Neural crest cell (in vitro differentiated cells): ENCODE measurements at regions not wholly inside any gene's neighbourhood (a gene's known extent, or its start where the extent isn't known, plus 50 kb on each side); places are given as distances from the start of the nearest gene placed in this dataset.
A peak's percentile ranks its signal among the peaks of the same experiment; 100 is the strongest.

ENCODE experiments used
- DNase-seq: peaks from one replicate; pipeline ENCODE4 v3.0.0; 2021; ENCODE audit warnings: low read depth, mixed read lengths, low spot score
- H3K27ac Mint-ChIP-seq: one replicate; pipeline ENCODE4 v1.8.0; 2021; ENCODE audit warnings: mild to moderate bottlenecking, mixed read lengths; ENCODE audit not compliant: unreplicated experiment
- H3K27me3 Mint-ChIP-seq: 2 replicates; pipeline ENCODE4 v1.8.0; 2021; ENCODE audit warnings: low read depth, mild to moderate bottlenecking, mixed read lengths
- H3K36me3 Mint-ChIP-seq: 2 replicates; pipeline ENCODE4 v1.8.0; 2021; ENCODE audit warnings: low read depth, mild to moderate bottlenecking, mixed read lengths
- H3K4me1 Mint-ChIP-seq: 2 replicates; pipeline ENCODE4 v1.8.0; 2021; ENCODE audit warnings: mixed read lengths
- H3K4me3 Mint-ChIP-seq: one replicate; pipeline ENCODE4 v1.8.0; 2021; ENCODE audit warnings: mild to moderate bottlenecking, mixed read lengths
- H3K9me3 Mint-ChIP-seq: 2 replicates; pipeline ENCODE4 v1.8.0; 2021; ENCODE audit warnings: mixed read lengths
- TF ChIP-seq, protein P1 (sequence below): fragments of 200-600 bp; sonication (generic); conservative IDR thresholded peaks from 2 replicates; pipeline ENCODE4 v1.5.0; 2021; ENCODE audit warnings: antibody characterized with exemption, mild to moderate bottlenecking

DNA sequence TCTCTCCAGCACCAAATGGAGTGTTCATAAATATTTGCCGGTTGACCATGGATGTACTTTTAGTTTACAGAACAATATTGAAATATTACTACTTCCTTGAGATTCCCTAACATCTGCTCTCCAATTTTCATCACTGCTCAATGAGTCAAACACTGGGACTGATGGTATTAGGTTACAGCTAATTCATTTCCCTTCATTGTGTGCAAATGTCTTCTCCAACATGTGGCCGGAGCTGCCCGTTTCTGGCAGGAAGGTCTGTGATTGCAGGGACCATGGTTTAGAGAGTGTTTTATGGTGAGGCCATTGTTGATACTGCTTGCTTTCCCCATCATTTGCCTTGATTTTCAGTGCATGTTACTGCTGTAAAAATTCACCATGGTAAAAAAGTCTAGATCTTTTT is 209.3 kb downstream of the HS3ST3B1 start:
- H3K9me3 Mint-ChIP-seq: peaks cover 4% of the 10 kb centered on the region
- no peaks in the 10 kb centered on the region for H3K27me3 Mint-ChIP-seq
- TF ChIP-seq, protein P1, sequence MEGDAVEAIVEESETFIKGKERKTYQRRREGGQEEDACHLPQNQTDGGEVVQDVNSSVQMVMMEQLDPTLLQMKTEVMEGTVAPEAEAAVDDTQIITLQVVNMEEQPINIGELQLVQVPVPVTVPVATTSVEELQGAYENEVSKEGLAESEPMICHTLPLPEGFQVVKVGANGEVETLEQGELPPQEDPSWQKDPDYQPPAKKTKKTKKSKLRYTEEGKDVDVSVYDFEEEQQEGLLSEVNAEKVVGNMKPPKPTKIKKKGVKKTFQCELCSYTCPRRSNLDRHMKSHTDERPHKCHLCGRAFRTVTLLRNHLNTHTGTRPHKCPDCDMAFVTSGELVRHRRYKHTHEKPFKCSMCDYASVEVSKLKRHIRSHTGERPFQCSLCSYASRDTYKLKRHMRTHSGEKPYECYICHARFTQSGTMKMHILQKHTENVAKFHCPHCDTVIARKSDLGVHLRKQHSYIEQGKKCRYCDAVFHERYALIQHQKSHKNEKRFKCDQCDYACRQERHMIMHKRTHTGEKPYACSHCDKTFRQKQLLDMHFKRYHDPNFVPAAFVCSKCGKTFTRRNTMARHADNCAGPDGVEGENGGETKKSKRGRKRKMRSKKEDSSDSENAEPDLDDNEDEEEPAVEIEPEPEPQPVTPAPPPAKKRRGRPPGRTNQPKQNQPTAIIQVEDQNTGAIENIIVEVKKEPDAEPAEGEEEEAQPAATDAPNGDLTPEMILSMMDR: no peak
- no peaks in the 10 kb centered on the region for H3K36me3 Mint-ChIP-seq
- no peak overlapping the region for H3K27ac Mint-ChIP-seq
- H3K4me1 Mint-ChIP-seq: peaks cover 19% of the 10 kb centered on the region
- no peak overlapping the region for H3K4me3 Mint-ChIP-seq
- no peak for DNase-seq

DNA sequence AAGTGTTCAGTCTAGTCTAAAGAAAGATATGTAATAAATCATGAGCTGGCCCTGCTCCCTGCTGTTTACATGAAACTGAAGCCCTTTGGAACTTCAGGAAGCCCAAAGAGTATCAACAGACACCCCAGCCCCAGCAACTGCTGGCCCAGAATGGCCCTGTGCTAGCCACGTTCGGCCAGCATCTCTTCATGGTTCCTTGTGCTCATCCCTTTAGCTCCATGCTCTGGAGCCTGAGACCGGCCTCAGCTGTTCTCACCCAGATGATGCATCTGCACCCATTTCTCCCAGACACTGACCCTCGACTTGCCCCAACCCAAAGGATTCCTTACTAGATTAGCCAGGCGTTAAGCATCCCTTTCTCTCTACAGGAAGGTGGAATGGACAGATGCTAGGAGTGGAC is 207.3 kb downstream of the HS3ST3B1 start:
- H3K27me3 Mint-ChIP-seq: no peaks in the 10 kb centered on the region
- H3K9me3 Mint-ChIP-seq: peaks cover 10% of the 10 kb centered on the region

DNA sequence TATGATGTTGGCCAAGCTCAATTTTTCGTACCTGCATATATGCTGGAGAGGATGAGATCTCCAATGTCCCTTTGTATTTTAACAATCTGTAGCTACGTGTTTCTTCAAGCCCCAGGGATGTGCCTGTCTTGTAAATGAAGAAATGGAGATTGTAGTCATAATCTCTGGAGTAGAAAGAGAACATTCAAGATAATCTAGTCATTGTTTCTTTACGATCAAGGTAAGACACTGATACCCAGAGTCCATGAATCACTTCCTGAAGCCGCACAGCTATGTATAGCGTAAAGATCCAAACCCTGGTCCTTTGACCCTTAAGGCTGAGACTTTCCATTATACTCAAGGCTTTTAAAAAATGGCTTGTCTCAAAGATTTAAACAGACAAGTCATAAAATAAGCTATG is 205.5 kb downstream of the HS3ST3B1 start:
- H3K4me1 Mint-ChIP-seq: peaks cover 20% of the 10 kb centered on the region
- no peaks in the 10 kb centered on the region for H3K36me3 Mint-ChIP-seq
- no peak for DNase-seq
- no peaks in the 10 kb centered on the region for H3K27me3 Mint-ChIP-seq
- TF ChIP-seq, protein P1: no peak
- peaks cover 10% of the 10 kb centered on the region for H3K9me3 Mint-ChIP-seq
- no peak overlapping the region for H3K4me3 Mint-ChIP-seq
- no peak overlapping the region for H3K27ac Mint-ChIP-seq

More for the DNA sequence above, 207.3 kb downstream of the HS3ST3B1 start:
- no peak overlapping the region for H3K27ac Mint-ChIP-seq
- H3K4me3 Mint-ChIP-seq: no peak overlapping the region
- TF ChIP-seq, protein P1: no peak
- DNase-seq: no peak
- peaks cover 18% of the 10 kb centered on the region for H3K4me1 Mint-ChIP-seq
- H3K36me3 Mint-ChIP-seq: no peaks in the 10 kb centered on the region

DNA sequence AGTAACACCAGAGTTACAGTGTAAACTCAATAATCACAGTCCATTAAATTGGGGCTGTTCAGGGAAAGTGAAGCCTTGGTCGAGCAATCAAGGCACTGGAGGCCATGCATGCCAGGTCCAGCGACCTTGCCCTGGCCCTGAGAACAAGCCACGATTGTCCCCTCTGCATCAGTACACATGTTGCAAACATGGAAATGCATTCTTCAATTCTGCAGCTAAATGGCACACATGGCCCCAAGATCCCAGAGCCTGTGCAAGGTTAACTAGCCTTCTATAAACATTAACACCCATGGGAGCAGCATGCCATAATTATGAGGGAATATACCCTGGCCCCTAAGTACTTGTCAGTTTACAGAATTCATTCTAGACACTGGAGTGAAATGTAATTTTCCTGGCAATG is 204.7 kb downstream of the HS3ST3B1 start:
- H3K27me3 Mint-ChIP-seq: no peaks in the 10 kb centered on the region
- H3K9me3 Mint-ChIP-seq: peaks cover 10% of the 10 kb centered on the region
- TF ChIP-seq, protein P1: no peak
- DNase-seq: no peak
- H3K27ac Mint-ChIP-seq: peak overlapping the region; percentile 44
- H3K36me3 Mint-ChIP-seq: no peaks in the 10 kb centered on the region
- H3K4me3 Mint-ChIP-seq: no peak overlapping the region
- peaks cover 20% of the 10 kb centered on the region for H3K4me1 Mint-ChIP-seq

- Mint-ChIP-seq H3K27ac (no peak overlapping the region), H3K9me3 (peaks cover 9% of the 10 kb centered on the region), H3K4me3 (no peak overlapping the region), H3K4me1 (peaks cover 12% of the 10 kb centered on the region), H3K36me3 (peaks cover 6% of the 10 kb centered on the region), H3K27me3 (no peaks in the 10 kb centered on the region)
- TF ChIP-seq, protein P1: no peak
- DNase-seq: no peak
These were observed 199.1 kb downstream of the HS3ST3B1 start for GRCh38 chr17:14499976-14500375.

DNA sequence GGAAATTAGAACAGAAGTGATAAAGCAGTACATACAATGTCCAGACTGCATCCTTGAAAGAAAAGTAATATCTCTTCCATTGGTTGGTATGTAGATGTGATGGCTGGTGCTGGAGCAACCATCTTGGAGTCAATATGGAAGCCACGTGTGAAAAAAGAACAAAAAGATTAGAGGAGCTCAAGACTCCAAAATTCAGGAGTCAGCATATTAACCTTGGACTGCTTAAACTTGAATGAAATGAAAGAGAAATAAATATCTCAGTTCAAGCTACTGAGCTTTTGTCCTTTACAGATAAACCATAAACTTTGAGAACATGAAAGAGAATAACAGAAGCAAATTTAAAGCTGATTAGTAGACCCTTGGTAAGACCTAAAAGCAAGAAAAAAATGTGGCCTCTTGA is 197.9 kb downstream of the HS3ST3B1 start:
- Mint-ChIP-seq H3K4me3 (no peak overlapping the region), H3K27ac (no peak overlapping the region), H3K4me1 (peaks cover 6% of the 10 kb centered on the region), H3K9me3 (peaks cover 9% of the 10 kb centered on the region), H3K27me3 (no peaks in the 10 kb centered on the region), H3K36me3 (peaks cover 6% of the 10 kb centered on the region)
- TF ChIP-seq, protein P1: no peak
- DNase-seq: no peak
